Activated naive CD8-positive, alpha-beta T cell treated with anti-CD3 and anti-CD28 coated beads, Interleukin-2, amount 50 U/mL, for 24 hours (primary cell): ENCODE measurements at regions not wholly inside any gene's neighbourhood (a gene's known extent, or its start where the extent isn't known, plus 50 kb on each side); places are given as distances from the start of the nearest gene placed in this dataset.

Experiments
- ATAC-seq: fragments of 150-1000 bp; cut with Tn5 transposase; one replicate; pipeline ENCODE4 v1.10.0; 2021
- DNase-seq: peaks from one replicate; pipeline ENCODE4 v3.0.0; 2021
- H3K27ac Mint-ChIP-seq: one replicate; pipeline ENCODE4 v1.8.0; 2021; ENCODE audit warnings: mild to moderate bottlenecking, mixed read lengths
- H3K27me3 Mint-ChIP-seq: one replicate; pipeline ENCODE4 v1.8.0; 2021; ENCODE audit warnings: mixed read lengths
- H3K36me3 Mint-ChIP-seq: one replicate; pipeline ENCODE4 v1.8.0; 2021; ENCODE audit warnings: low read depth, mixed read lengths
- H3K4me1 Mint-ChIP-seq: one replicate; pipeline ENCODE4 v1.8.0; 2021; ENCODE audit warnings: mixed read lengths
- H3K4me3 Mint-ChIP-seq: one replicate; pipeline ENCODE4 v1.8.0; 2021; ENCODE audit warnings: mild to moderate bottlenecking, moderate library complexity, mixed read lengths
- H3K9me3 Mint-ChIP-seq: one replicate; pipeline ENCODE4 v1.8.0; 2021; ENCODE audit warnings: mixed read lengths

- H3K27ac Mint-ChIP-seq: no peak overlapping the region
- H3K36me3 Mint-ChIP-seq: no peaks in the 10 kb centered on the region
- DNase-seq: no peak
- ATAC-seq: no peak
- H3K9me3 Mint-ChIP-seq: no peaks in the 10 kb centered on the region
- H3K4me3 Mint-ChIP-seq: no peak overlapping the region
- H3K4me1 Mint-ChIP-seq: no peaks in the 10 kb centered on the region
- H3K27me3 Mint-ChIP-seq: no peaks in the 10 kb centered on the region
Observed at GRCh38 chr6:147654103-147654845, 145.8 kb downstream of the SAMD5 start.

GRCh38 chr6:147660334-147661311 lies 152.1 kb downstream of the SAMD5 start:
- Mint-ChIP-seq H3K27ac (no peak overlapping the region), H3K4me3 (no peak overlapping the region), H3K36me3 (no peaks in the 10 kb centered on the region), H3K27me3 (no peaks in the 10 kb centered on the region), H3K4me1 (no peaks in the 10 kb centered on the region), H3K9me3 (no peaks in the 10 kb centered on the region)
- DNase-seq: no peak
- no peak for ATAC-seq

- Mint-ChIP-seq H3K4me1 (no peaks in the 10 kb centered on the region), H3K27ac (no peak overlapping the region), H3K9me3 (no peaks in the 10 kb centered on the region), H3K27me3 (no peaks in the 10 kb centered on the region), H3K36me3 (no peaks in the 10 kb centered on the region), H3K4me3 (no peak overlapping the region)
- no peak for ATAC-seq
- DNase-seq: no peak
Observed at GRCh38 chr6:147662646-147663045, 154.2 kb downstream of the SAMD5 start.

- ATAC-seq (no peak), DNase-seq (no peak)
- Mint-ChIP-seq H3K27me3 (no peaks in the 10 kb centered on the region), H3K27ac (no peak overlapping the region), H3K9me3 (no peaks in the 10 kb centered on the region), H3K4me3 (no peak overlapping the region), H3K36me3 (no peaks in the 10 kb centered on the region), H3K4me1 (no peaks in the 10 kb centered on the region)
Observed at GRCh38 chr6:147664092-147664491, 155.6 kb downstream of the SAMD5 start.

- Mint-ChIP-seq H3K27ac (no peak overlapping the region), H3K36me3 (no peaks in the 10 kb centered on the region), H3K4me3 (no peak overlapping the region), H3K27me3 (no peaks in the 10 kb centered on the region), H3K9me3 (peaks cover 4% of the 10 kb centered on the region), H3K4me1 (no peaks in the 10 kb centered on the region)
- no peak for ATAC-seq
- DNase-seq: no peak
Observed at GRCh38 chr6:147666255-147666654, 157.8 kb downstream of the SAMD5 start.

GRCh38 chr6:147667082-147667481 lies 158.6 kb downstream of the SAMD5 start:
- H3K36me3 Mint-ChIP-seq: no peaks in the 10 kb centered on the region
- no peak overlapping the region for H3K27ac Mint-ChIP-seq
- no peak for ATAC-seq
- H3K4me1 Mint-ChIP-seq: no peaks in the 10 kb centered on the region
- peaks cover 4% of the 10 kb centered on the region for H3K9me3 Mint-ChIP-seq
- DNase-seq: no peak
- H3K27me3 Mint-ChIP-seq: no peaks in the 10 kb centered on the region
- no peak overlapping the region for H3K4me3 Mint-ChIP-seq

GRCh38 chr6:147674099-147674498 lies 165.6 kb downstream of the SAMD5 start:
- Mint-ChIP-seq H3K4me3 (no peak overlapping the region), H3K27ac (no peak overlapping the region), H3K27me3 (peaks cover 2% of the 10 kb centered on the region), H3K4me1 (no peaks in the 10 kb centered on the region), H3K9me3 (peaks cover 8% of the 10 kb centered on the region), H3K36me3 (no peaks in the 10 kb centered on the region)
- DNase-seq: no peak
- no peak for ATAC-seq

- no peak for ATAC-seq
Observed at GRCh38 chr6:147674794-147675193, 166.3 kb downstream of the SAMD5 start.

GRCh38 chr6:147675281-147675680 lies 166.8 kb downstream of the SAMD5 start:
- Mint-ChIP-seq H3K36me3 (no peaks in the 10 kb centered on the region), H3K9me3 (peaks cover 4% of the 10 kb centered on the region), H3K27me3 (peaks cover 2% of the 10 kb centered on the region), H3K4me3 (no peak overlapping the region), H3K4me1 (no peaks in the 10 kb centered on the region), H3K27ac (no peak overlapping the region)
- DNase-seq: no peak
- ATAC-seq: no peak

More at GRCh38 chr6:147674794-147675193, 166.3 kb downstream of the SAMD5 start:
- Mint-ChIP-seq H3K4me3 (no peak overlapping the region), H3K4me1 (no peaks in the 10 kb centered on the region), H3K9me3 (peaks cover 5% of the 10 kb centered on the region), H3K36me3 (no peaks in the 10 kb centered on the region), H3K27ac (no peak overlapping the region), H3K27me3 (peaks cover 2% of the 10 kb centered on the region)
- DNase-seq: no peak

- ATAC-seq (no peak), DNase-seq (no peak)
- no peak overlapping the region for H3K4me3 Mint-ChIP-seq
- H3K4me1 Mint-ChIP-seq: no peaks in the 10 kb centered on the region
- no peak overlapping the region for H3K27ac Mint-ChIP-seq
- no peaks in the 10 kb centered on the region for H3K36me3 Mint-ChIP-seq
- peaks cover 2% of the 10 kb centered on the region for H3K27me3 Mint-ChIP-seq
- peaks cover 4% of the 10 kb centered on the region for H3K9me3 Mint-ChIP-seq
Observed at GRCh38 chr6:147676495-147677199, 168.2 kb downstream of the SAMD5 start.

GRCh38 chr6:147677647-147678046 lies 169.2 kb downstream of the SAMD5 start:
- peaks cover 2% of the 10 kb centered on the region for H3K27me3 Mint-ChIP-seq
- H3K27ac Mint-ChIP-seq: no peak overlapping the region
- peaks cover 4% of the 10 kb centered on the region for H3K9me3 Mint-ChIP-seq
- no peak overlapping the region for H3K4me3 Mint-ChIP-seq
- DNase-seq: no peak
- no peak for ATAC-seq
- H3K36me3 Mint-ChIP-seq: no peaks in the 10 kb centered on the region
- no peaks in the 10 kb centered on the region for H3K4me1 Mint-ChIP-seq

GRCh38 chr6:147678253-147678652 lies 169.8 kb downstream of the SAMD5 start:
- Mint-ChIP-seq H3K36me3 (no peaks in the 10 kb centered on the region), H3K9me3 (peaks cover 4% of the 10 kb centered on the region), H3K27ac (no peak overlapping the region), H3K4me3 (no peak overlapping the region), H3K27me3 (peaks cover 2% of the 10 kb centered on the region), H3K4me1 (no peaks in the 10 kb centered on the region)
- DNase-seq (no peak), ATAC-seq (no peak)

GRCh38 chr6:147684906-147685305 lies 176.4 kb downstream of the SAMD5 start:
- H3K4me1 Mint-ChIP-seq: no peaks in the 10 kb centered on the region
- ATAC-seq (no peak), DNase-seq (no peak)
- H3K27ac Mint-ChIP-seq: no peak overlapping the region
- no peak overlapping the region for H3K4me3 Mint-ChIP-seq
- no peaks in the 10 kb centered on the region for H3K36me3 Mint-ChIP-seq
- no peaks in the 10 kb centered on the region for H3K9me3 Mint-ChIP-seq
- peaks cover 3% of the 10 kb centered on the region for H3K27me3 Mint-ChIP-seq

GRCh38 chr6:147689398-147689797 lies 180.9 kb downstream of the SAMD5 start:
- Mint-ChIP-seq H3K36me3 (no peaks in the 10 kb centered on the region), H3K27me3 (peaks cover 3% of the 10 kb centered on the region), H3K4me1 (no peaks in the 10 kb centered on the region), H3K4me3 (no peak overlapping the region), H3K9me3 (no peaks in the 10 kb centered on the region), H3K27ac (no peak overlapping the region)
- no peak for ATAC-seq
- no peak for DNase-seq
